ENCODE measurements at regions not wholly inside any gene's neighbourhood (a gene's known extent, or its start where the extent isn't known, plus 50 kb on each side); places are given as distances from the start of the nearest gene placed in this dataset.
"Not testable (repeated sequence)": the region's sequence is repeated elsewhere in the genome, so short reads cannot be mapped to it uniquely, and the experiment has no call there.

DNA sequence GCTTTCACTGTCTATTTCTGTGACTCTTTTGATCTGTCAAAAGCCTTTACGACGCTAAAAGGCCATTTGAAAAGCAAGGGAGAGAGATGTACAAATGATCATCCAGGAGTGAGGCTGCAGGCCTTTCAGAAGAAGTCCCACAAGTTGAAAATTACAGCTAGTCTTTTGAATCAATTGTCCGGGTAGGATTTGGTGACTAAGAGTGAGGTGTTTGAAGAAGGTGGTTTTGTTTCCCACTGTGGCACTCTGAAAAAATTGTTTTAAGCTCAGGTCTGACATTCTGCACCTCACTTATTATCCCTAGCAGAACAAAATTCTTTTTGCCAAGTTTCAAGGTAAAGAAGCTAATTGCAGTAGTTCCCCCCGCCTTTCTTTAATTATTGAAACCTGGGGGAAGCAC, 50.8 kb upstream of the TMEM108 start:
- DNase-seq (ENCODE audit: extremely low read depth in 1 of 2, low read depth in 1 of 2), result no peak

DNA sequence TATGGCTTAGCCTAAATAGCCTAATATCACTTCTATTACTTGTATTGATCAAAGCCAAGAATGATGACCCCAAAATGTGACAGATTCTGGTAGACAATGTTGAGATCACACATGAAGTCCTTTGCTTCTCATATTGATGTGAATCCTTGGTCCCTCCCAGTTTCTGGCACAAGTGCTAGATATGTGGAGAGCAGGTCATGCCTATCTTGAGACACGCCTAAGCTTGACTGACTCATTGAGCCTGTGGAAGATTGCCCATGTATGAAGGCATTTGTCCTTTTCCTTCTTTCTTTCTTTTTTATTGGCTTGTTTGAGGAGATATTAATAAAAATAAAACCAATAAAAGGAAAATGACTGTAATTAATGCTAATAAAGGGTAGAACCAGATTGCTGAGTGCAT, 54.0 kb upstream of the TMEM108 start:
- no peak for DNase-seq (ENCODE audit: extremely low read depth in 1 of 2, low read depth in 1 of 2)

DNA sequence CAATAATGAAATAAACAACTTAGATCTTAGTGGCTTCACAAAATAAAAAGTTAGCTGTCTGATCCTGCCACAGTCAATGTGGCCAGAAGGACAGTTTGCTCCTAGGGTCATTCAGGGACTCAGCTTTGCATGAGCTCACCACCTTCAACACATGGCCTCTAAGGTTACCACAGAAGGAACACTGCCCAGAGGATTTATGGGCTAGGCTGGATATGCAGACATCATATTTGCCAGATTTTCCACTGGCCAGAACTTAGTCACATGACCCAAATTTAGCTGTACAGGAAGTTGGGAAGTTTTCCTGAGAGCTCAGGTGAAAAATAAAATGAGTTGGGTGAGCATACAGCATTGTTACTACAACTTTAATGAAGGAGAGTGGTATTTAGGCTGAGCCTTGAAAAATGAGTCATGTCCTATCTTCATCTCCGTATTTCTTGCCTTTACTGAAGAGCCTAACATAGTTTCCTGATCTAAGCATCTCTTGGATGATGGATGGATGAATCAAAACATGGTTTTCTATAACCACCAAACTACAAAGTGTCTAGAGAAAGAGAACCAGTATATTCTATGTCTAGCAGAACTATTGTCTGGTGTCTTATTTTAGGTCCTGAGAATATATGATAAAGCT, 54.9 kb upstream of the TMEM108 start:
- DNase-seq (ENCODE audit: extremely low read depth in 1 of 2, low read depth in 1 of 2), result no peak

DNA sequence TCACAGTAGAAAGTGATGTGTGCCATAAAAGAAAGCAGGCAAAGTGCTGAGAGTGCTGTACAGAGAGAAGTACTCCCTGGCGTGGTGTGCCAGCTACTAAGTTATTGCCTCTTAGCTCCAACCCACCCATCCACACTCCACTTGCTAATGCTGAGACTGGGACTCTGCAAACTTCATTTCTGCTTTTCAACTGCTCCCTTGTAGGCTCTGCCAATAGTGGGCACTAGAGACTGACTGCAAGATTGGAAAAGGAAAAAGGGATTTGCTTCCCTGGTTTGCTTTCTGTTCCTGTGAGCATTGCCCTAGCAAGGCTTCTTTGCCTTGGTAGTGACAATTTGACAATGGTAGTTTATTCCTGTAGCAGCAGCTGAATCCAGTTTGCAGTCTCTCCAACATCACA, 56.5 kb upstream of the TMEM108 start:
- no peak for DNase-seq (ENCODE audit: extremely low read depth in 1 of 2, low read depth in 1 of 2)

DNA sequence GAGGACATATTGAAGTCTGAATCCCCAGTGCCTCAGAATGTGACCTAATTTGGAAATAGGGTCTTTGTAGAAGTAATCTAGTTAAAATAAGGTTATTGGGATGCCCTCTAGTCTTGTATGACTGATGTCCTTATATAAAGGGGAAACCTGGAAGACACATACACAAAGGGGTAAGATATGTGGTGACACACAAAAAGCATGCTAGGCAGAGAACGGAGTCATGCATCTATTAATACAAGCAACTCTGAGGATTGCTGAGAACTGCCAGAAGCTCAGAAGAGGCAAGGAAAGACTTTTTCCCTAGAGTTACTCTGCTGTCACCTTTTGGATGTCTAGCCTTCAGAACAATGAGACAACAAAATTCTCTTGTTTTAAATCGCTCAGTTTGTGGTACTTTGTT, 58.1 kb upstream of the TMEM108 start:
- DNase-seq (ENCODE audit: extremely low read depth in 1 of 2, low read depth in 1 of 2), result no peak

DNA sequence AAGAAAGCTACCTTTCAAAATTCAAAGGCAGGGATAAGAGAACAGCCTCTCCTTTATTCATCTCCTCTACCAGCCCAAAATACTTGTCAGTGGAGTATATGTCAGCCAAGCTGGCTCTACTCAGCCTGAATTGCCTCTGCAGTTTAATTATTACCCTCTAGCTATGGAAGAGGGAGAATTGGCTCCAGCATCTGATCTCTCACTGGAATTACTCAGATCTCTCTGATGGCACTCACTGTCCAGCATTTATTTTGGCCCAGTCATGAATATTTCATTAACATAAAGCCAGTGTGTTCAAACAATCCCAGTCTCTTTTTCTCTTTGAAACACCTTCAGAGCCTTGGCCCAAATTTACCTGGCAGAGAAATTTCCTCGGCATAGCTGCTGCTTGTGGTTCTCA, 58.6 kb upstream of the TMEM108 start:
- no peak for DNase-seq (ENCODE audit: extremely low read depth in 1 of 2, low read depth in 1 of 2)

DNA sequence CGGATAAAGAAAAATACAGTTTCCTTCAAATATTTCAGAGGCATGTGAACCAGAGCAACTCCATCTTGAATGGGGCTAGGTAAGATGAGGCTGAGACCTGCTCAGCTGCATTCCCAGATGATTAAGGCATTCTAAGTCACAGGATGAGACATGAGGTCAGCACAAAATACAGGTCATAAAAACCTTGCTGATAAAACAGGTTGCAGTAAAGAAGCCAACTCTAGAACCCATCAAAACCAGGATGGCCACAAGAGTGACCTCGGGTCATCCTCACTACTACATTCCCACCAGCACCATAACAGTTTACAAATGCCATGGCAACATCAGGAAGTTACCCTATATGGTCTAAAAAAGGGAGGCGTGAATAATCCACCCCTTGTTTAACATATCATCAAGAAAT, 59.2 kb upstream of the TMEM108 start:
- DNase-seq (ENCODE audit: extremely low read depth in 1 of 2, low read depth in 1 of 2), result not testable (repeated sequence)

DNA sequence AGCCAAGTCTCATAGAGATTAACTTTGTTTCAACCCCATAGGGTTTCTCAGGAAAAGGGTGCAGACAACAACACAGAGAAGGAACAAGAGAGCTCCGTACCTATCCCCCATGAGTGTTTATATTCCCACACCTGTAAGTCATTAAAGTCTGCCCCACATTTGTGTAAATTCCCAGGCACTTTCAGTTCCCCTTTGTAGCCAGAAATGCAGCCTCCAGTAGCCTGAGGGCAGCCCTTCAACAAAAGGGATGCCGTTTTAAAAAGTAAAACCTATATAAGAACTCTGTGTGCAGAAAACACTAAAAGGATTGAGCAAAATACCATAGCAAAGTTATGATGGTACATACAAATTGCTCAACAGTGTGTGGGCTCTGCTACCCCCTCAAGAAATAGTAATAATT, 59.7 kb upstream of the TMEM108 start:
- DNase-seq (ENCODE audit: extremely low read depth in 1 of 2, low read depth in 1 of 2), result no peak

DNA sequence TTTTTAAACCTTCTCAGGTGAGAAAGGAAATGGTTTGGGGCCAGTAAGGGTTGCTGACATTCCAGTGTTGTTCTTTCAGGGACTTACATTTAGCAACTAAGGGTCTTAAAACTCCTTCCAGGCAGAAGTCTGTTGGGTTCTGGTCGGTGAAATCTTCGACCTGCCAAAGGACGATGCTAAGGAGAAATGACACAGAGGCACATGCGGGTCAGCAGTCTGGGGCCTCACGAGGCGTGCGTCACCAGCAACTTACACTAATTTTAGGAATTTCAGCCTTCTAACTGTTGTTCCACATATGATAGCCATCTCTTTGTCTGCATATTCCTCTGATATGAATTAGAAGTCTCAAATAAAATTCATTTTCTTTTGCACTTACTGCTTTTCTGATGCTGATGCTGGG, 64.1 kb upstream of the TMEM108 start:
- DNase-seq (ENCODE audit: extremely low read depth in 1 of 2, low read depth in 1 of 2), result no peak

DNA sequence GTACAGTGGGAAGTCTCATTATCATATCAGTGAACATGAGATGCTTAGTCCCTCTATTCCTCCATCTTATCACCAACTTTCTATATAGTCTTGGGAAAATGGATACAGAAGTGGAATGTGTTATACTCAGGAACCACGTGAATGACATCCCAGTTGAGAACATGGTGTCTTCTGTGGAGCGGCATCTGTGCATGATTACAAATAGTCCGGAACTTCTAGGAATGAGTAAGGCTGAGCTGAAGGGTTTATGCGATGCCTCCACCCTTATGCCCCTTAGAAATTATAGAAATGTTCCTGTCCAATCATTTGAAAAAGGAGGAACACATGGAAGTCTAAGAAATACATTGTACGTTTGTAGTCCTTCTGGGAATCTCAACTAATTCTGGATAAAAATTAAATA, 64.8 kb upstream of the TMEM108 start:
- DNase-seq (ENCODE audit: extremely low read depth in 1 of 2, low read depth in 1 of 2), result no peak

DNA sequence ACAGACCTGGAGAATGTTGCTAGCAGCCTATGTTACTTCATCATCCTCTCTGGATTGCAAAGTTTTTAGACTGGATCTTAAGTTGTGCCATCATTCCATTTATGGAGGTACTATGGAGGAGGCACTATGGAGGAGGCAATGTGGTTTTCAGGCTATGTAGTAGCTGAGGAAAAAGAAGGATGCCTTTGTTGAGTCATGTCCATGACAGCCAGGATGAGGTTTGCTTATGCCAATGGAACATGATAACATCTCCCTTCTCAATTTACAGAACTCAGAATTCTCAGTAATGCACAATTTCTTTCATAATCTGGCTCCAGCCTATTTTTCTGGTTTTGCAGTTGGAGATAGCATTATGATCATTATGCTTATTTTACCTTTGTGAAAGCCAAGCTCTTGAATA, 65.9 kb upstream of the TMEM108 start:
- DNase-seq (ENCODE audit: extremely low read depth in 1 of 2, low read depth in 1 of 2), result no peak

DNA sequence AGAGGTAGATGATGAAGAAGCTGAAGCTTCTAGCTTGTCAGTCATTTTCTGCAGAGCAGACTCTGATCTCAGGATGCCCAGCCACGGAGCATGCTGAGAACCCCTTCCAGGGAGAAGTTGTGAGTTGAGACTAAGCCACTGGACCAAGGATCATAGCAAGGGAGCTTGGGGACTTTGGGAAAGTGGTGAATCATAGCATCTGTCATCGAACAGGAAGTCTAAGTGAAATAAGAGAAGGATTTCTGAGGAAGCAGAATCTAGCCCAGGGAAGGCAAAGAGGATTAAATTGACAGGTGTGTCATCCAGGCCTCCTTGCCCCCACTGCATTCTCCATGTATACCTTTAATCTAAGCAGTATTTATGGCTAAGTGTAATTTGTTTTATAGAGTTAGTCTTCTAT, 71.8 kb upstream of the TMEM108 start:
- no peak for DNase-seq (ENCODE audit: extremely low read depth in 1 of 2, low read depth in 1 of 2)

DNA sequence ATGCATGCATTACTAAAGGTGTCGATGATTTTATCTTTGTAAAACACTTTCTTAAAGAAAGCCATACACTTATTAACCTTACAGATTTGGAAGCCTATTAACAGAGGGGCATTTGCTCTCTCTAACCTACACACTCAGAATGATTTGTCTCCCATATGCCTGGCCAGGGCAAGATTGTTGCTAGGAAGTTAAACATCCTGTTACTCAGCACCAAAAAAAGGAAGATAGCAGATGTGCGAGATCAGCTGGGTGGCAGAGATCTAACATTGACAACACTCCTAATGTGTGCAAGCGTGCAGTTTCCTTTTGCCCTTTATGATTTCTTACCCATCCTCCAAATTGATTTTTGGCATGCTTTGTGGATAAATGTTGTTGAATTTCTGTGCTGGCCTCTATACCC, 73.9 kb upstream of the TMEM108 start:
- no peak for DNase-seq (ENCODE audit: extremely low read depth in 1 of 2, low read depth in 1 of 2)

DNA sequence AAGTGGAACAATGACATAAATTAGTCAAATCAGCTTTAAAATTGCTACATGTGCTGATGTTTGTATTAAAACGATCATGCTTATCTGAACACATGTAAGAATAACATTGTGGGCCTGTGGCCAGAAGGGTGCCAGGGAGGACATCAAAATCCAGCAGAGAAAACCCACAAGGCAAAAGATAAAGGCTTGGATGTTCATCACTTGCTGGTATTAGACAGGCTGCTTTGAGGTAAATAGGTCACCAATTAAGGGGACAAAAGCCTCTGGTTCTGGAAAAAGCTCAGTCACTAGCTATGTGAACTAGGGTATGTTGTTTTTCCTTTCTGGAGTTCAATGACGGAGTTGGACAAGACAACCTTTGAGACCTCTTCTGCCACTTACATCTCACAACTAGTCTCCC, 74.4 kb upstream of the TMEM108 start:
- no peak for DNase-seq (ENCODE audit: extremely low read depth in 1 of 2, low read depth in 1 of 2)

DNA sequence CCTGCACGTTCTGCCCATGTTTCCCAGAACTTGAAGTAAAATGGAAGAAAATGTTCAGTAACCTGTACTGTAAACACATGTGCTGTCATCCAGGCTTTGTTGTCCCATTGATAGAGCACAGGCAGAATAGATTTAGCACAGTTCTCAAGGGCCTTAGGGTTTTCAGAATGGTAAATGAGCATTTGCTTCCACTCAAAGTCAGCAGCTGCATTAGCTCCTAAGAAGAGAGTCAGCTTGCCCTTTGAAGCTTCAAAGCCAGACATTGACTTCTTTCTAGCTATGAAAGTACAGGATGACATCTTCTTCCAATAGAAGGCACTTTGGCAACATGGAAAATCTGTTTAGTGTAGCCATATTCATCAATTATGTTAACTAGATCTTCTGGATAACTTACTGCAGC, 76.2 kb upstream of the TMEM108 start:
- no peak for DNase-seq (ENCODE audit: extremely low read depth in 1 of 2, low read depth in 1 of 2)

DNA sequence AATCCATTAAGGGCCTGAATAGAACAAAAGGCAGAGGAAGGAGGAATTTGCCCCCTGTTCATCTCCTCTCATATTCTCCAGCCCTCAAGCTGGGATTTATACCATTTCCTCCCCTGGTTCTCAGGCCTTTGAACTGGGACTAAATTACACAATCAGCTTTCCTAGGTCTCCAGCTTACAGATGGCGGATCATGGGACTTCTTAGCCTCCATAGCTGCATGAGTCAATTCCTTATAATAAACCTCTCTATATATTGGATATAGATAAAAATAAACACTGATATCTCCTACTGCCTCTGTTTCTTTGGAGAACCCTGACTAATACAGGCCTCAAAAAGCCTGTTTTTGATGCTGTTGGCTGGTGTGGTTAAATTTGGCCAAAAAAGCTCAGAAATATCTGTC, 84.5 kb upstream of the TMEM108 start:
- DNase-seq (ENCODE audit: extremely low read depth in 1 of 2, low read depth in 1 of 2), result no peak

DNA sequence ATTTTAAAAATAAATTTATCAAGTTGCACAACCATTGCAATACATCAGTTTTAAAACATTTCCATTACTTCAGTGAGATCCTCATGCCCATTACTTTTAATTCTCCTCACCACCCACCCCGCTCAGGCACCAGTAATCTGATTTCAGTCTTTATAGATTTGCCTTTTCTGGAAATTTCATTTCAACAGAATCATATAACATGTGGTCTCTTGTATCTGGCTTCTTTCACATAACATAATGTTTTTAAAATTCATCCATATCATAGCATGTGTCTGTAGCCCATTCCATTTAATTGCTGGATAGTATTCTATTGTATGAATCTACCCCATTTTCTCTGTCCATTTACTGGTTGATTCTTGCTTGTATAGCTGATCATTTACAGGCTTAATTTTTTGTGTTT, 110.3 kb upstream of the TMEM108 start:
- no peak for DNase-seq (ENCODE audit: extremely low read depth in 1 of 2, low read depth in 1 of 2)

DNA sequence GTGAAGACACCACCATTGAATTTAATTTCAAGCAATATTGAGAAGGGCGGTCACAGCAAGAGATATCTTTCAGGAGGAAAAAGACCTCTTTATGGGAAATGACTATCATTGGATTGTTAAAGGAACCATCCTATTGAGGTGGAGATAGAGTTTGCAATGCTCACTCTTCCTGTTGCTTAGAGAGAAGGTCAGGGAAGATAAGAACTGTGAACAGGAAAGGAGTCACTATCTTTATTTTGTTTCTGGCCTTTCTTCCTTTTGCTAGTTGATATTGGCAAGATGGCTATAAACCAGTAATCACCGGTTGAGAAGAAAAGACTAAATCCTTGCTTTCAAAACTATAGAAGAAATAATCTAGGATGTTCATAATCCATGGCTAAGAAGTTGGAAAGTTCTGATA, 112.1 kb upstream of the TMEM108 start:
- no peak for DNase-seq (ENCODE audit: extremely low read depth in 1 of 2, low read depth in 1 of 2)

DNA sequence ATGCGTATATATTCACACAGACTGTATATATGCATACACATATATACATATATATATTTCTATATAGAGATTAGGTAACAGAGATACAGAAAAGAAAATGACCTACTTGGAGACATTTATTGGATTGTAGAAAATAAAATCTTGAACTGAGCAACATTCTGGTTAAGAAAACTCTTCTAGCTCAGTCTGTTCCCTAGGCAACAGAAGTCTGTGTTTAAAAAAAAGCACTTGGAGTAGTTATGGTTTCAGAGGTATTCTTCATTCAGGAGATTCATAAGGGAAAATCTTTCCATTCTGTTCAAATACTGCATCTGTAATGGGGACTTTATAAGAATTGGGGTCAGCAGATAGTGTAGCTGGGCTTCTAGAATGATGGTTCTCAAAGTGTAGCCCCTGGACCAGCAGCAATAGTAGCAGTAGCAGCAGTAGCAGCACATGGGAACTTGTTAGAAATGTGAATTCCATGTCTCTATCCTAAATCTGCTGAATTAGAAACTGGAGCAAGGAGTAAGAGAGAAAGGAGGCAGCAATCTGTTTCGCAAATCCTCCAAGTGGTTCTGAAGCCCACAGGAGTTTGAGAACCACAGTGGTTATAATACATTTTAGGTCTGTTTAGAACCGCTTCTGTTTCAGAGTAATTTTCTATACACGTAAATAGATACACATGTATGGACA, 112.8 kb upstream of the TMEM108 start:
- DNase-seq (ENCODE audit: extremely low read depth in 1 of 2, low read depth in 1 of 2), result no peak

DNA sequence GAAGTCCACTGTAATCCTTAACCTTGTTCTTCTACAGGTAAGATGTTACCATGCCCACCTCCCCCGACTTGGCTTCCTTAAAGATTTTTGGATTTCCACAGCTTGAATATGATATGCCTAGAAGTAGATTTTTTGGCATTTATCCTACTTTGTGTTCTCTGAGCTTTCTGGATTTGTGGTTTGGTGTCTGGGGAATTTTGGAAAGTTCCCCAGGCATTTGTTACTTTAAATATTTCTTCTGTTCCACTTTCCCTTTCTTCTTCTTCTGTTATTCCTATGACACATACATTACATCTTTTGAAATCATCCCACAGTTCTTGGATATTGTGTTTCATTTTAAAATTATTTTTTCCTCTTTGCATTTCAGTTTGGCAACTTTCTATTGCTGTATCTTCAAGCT, 122.1 kb upstream of the TMEM108 start:
- DNase-seq (ENCODE audit: extremely low read depth in 1 of 2, low read depth in 1 of 2), result no peak

DNA sequence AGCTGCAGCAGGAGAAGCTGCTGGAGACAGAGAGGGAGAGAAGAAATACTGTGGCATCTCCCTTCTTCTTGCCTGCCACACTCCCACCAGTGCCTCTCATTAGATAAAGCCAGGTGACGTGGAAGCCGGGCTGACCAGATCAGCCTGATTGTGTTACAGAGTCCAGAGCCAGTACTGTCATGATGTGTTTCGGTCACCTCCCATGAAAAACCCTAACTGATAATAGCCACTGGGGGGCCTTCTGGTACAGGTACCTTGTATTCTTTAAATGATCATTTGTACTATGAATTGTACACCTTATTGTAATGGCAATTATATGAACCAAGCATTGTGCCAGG, 125.8 kb upstream of the TMEM108 start:
- DNase-seq (ENCODE audit: extremely low read depth in 1 of 2, low read depth in 1 of 2), result no peak

DNA sequence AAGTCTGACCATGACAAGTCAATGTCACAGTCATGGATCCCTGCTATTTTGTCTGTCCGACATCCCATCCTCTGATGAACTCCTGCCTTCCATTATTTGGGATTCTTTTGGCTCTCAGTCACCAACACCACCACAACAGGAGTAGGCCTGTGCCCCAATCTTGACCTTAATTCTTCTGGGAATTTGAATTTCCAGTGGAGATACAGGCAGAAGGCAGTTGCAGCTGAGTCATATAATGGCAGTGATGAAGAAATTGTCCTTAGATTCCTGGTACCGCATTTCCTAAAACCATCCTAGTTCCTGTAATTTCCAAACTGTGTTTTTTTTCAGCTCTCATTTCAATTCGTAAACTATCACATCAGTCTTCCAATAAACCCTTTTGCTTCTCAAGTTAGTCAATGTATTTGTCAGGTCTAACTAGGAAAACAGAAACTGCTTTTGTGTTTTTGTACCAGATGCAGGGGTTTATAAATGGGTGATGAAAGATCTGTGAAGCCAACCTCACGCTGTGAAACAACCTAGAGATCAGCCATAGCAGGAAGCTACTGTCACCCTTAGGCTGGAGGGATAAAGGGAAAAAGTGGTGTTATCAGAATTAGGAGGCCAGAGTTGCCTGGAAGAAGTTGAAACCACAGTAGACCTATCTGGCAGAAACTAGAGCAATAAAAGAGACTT, 126.3 kb upstream of the TMEM108 start:
- DNase-seq (ENCODE audit: extremely low read depth in 1 of 2, low read depth in 1 of 2), result no peak

DNA sequence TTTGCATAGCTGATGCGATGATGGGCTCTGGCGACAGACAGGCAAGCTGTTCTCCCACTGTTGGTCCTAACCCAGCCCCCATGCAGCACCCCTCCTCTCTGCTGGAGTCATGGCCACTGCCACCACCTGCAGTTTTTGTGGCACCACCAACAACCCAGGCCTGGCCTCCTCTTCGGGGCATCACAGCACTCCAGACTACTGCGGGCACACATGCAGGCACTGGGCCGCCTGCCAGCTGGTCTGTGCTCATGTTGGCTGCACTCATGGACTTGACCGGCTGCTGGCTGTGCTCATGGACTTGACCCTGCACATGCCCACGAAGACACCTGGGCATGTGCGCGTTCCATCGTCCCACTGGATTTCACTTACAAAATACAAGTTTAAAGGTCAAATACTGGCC, 130.9 kb upstream of the TMEM108 start:
- no peak for DNase-seq (ENCODE audit: extremely low read depth in 1 of 2, low read depth in 1 of 2)

All from stimulated activated CD8-positive, alpha-beta memory T cell treated with anti-CD3 and anti-CD28 coated beads, Interleukin-7, amount 100 ng/mL, for 48 hours (primary cell).